ENCODE measurements at regions not wholly inside any gene's neighbourhood (a gene's known extent, or its start where the extent isn't known, plus 50 kb on each side); places are given as distances from the start of the nearest gene placed in this dataset.
"Not testable (repeated sequence)": the region's sequence is repeated elsewhere in the genome, so short reads cannot be mapped to it uniquely, and the experiment has no call there.

DNA sequence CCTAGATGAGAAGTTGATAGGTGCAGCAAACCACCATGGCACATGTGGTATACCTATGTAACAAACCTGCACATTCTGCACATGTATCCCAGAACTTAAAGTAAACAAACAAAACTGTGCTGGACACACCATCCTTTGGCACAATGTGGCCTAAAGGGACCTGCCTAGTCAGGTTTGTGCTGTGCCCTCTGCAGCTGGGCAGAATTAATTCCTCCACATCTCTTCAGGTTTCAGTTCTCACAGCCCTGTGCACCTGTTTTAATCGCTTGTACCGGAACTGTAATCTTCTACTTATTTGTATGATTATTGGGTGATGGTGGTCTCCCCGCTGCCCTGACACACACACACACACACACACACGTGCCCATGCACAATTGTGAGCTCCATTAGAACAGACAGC is 252.7 kb downstream of the ACTR3B start:
- no peak for DNase-seq

GRCh38 chr7:153017223-153017622 is 257.7 kb downstream of the ACTR3B start:
- DNase-seq, result no peak

DNA sequence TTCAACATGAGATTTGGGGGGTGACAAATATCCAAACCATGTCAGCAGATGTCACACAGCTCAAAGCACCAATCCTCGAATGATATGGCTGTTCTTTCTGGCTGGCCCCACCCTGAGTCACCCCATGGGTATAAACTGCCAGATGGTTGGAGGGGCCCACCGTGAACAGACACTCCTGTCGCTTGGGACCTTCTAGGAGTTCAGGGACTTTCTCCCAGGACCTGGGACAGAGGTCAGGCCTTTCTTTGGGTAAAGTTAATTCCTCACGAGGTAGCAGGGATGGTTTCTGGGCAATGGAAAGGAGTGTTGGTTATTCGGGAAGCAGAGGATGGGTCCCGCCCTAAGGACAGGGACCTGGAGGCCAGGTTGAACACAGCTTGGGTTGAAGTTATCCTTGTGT is 262.0 kb downstream of the ACTR3B start:
- no peak for DNase-seq

GRCh38 chr7:153022475-153023193 is 263.1 kb downstream of the ACTR3B start:
- no peak for DNase-seq

DNA sequence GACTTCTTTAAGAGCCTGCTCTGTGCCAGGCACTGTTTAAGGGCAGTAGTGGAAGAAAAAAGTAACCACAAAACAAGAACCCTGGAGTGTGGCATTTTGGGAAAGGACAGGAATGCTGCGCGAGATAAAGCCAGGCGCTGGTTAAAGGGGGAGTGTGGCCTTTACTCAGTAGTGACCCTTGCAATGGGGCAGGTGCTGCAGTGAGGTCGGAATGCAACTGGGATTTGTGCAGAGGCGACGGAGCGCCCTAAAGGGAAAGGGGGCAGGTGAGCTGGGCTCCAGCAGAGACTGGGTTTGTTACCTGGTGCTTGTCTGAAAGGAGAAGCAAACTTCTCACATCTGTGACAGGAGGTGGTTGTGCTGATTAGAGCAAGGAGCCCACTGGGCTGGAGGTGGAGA is 263.6 kb downstream of the ACTR3B start:
- no peak for DNase-seq

GRCh38 chr7:153027210-153027609 is 267.7 kb downstream of the ACTR3B start:
- no peak for DNase-seq

DNA sequence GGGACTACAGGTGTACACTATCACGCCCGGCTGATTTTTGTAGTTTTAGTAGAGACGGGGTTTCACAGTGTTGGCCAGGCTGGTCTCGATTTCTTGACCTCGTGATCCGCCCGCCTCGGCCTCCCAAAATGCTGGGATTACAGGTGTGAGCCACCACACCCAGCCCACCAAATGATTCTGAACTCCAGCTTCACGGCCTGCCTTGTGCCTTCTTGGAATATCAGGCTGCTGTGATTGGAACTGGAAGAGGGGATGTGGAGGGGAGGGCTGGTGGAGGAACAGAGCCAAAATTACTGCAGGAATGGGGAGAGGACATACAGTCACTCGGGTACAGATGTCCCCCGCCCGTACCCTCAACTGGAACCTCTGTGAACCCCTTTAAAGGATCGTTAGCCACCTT is 268.4 kb downstream of the ACTR3B start:
- DNase-seq, result no peak

GRCh38 chr7:153030976-153031375 is 271.4 kb downstream of the ACTR3B start:
- DNase-seq, result no peak

- DNase-seq, result no peak
Measured at GRCh38 chr7:153034791-153035190, 275.2 kb downstream of the ACTR3B start.

DNA sequence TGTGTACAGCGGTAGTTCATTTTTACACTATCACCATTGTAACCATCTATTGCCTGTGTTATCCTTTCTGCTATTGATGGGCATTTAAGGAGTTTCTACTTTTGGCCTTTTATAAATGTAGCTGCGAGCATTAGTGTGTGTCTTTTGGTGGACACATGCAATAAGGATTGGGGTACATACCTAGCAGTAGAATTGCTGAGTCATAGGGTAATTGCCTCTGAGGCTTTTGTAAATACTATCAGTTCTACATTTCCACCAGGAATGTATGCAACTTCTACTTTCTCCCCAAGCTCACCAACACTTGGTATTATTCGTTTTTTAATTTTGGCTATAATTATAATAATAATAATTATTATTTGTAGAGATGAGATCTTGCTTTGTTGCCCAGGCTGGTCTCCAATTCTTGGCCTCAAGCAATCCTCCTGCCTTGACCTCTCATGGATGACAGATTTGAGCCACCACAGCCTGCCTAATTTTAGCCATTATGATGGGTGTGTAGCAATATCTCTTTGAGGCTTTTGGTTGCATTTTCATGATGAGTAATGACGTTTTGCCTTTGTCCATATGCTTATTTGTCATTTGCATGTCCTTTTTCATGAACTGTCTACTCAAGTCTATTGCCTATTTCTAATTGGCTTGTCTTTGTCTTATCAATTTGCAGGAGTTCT is 277.0 kb downstream of the ACTR3B start:
- no peak for DNase-seq

DNA sequence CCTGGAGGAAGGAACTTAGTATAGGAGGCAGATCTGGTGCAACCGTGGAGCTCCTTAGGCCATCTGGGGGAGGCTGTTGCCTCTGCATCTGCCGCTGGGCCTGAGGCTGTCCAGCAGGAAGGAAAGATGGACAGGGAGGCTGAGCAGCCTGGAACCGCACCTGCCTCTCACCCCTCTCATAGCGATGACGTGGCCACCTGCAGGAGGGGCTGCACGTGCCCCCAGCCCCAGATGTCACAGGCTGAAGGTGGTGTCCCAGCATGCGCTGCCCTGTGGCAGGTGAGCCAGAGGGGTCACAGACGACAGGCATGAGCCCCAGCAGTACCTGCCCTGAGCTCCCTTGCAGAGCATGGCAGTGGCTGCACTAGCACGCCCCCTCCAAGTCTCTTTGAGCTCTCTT is 283.9 kb downstream of the ACTR3B start:
- DNase-seq, result no peak

DNA sequence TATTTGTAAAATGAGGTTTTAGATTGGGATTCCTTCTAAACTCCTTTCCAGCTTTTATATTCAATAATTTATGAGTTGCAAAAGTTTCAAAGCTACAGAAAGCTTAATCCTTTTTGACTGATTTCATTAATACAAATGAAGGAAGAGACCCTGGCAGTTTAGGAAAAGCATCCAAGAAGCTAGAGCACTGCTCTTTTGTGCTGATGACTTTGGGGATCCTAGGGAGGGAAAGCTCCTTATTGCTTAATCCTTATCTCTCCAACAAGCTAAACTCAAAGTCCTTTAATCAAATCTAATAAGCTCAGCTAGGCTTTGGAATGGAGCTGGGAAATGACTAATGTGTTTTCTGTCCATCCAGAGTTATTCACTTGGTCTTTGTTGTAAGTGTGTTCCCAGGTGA is 285.4 kb downstream of the ACTR3B start:
- DNase-seq, result no peak

DNA sequence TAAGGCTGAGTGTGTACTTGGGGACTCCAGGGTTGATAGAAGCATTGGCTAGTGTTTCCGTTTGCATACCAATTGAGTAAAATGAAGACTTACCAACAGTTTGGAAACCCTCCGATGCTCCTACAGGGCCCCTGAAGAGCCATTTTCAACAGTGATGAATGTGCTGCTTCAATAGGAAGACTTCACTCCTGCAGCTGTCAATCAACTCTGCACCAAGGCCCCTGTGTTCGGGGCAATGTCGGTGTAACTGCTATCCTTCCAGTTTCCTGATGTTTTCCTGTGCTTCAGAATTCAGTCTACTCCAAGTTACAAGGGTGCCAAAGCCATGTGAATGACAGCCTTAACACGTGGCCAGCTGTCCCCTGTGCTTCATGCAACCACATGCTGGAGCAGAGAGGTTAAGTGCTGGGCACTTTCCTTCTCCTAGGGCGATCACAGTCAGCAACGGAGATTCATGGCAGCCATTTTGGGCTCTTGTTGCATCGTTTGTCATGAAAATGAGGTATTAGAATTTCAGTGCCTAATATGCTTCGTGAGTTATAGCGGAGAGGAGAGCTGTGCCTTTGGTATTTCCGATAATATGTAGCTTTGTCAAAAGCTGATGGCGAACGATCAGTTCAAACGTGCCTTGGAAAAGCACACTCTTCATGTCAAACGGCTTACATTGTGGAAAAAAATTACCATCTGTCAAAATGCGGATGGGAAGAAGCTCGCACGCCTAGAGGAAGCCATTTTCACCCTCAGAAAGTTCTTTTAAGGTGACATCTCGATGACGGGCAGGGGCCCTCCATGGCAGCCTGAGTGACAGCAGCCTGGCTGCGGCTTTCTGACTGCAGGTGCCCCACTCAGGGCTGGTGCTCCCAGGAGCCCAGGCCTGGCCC is 287.8 kb downstream of the ACTR3B start:
- DNase-seq, result no peak

- DNase-seq, result no peak
Measured at GRCh38 chr7:153052206-153052605, 292.7 kb downstream of the ACTR3B start.

GRCh38 chr7:153061910-153062528 is 302.5 kb downstream of the ACTR3B start:
- no peak for DNase-seq

DNA sequence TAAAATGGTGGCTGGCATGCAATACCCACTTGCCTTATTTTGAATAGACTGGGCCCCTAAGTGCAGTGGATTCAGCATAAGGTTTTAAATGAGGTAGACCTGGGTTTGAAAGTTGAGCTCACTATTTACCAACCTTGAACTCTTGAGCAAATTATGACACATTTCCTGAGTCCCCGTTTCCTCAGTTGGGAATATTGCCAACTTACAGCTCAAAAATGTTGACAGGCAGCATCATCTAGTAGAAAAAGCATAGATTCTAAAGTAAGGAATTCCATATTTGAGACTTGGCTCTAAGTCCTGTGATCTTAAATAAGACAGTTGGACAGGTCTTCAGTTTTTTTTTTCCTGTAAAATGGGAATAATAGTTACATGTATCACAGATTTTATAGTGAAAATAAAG is 305.5 kb downstream of the ACTR3B start:
- DNase-seq, result no peak

DNA sequence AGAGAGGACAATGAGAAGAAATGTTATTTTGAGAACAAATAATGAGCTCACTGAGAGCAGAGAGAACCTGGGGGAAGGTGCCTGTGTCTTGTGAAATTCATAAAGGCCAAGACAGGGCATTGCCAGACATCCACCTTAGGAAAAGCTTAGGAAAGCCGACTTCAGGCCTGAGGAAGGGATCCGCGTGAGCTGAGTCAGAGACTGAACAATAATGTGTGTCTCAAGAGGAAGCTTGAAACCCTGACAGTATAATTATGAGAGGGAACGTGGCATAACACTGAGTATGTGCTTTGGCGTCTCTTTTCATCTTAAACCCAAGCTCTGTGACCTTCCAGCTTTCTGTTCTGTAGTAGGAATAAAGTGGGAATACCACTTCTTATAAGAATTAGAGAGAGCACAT is 307.2 kb downstream of the ACTR3B start:
- DNase-seq, result no peak

GRCh38 chr7:153070141-153070540 is 310.6 kb downstream of the ACTR3B start:
- no peak for DNase-seq

DNA sequence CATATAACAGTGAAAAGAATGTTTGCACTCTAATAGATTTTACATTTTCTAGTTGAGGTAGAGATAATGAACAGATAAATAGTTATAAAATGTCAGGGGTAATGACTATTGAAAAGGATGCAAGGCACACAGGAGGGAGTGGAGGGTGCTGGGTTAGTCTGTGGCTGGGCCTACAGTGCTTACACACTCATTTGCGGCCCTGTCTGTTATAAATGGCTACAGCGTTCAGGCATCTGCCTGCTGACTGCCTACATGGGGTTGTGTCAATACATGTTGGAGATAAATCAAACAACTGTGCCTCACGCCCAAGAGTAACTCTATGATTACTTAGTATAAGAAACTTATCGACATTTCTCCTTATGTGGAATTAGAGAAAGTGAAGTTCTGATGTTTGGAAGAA is 313.3 kb downstream of the ACTR3B start:
- DNase-seq, result no peak

DNA sequence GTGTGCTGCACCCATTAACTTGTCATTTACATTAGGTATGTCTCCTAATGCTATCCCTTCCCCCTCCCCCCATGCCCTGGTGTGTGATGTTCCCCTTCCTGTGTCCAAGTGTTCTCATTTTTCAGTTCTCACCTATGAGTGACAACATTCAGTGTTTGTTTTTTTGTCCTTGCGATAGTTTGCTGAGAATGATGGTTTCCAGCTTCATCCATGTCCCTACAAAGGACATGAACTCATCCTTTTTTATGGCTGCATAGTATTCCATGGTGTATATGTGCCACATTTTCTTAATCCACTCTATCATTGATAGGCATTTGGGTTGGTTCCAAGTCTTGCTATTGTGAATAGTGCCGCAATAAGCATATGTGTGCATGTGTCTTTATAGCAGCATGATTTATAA is 316.7 kb downstream of the ACTR3B start:
- DNase-seq, result not testable (repeated sequence)

- DNase-seq, result no peak
Measured at GRCh38 chr7:153081496-153081895, 321.9 kb downstream of the ACTR3B start.

GRCh38 chr7:153084278-153084677 is 324.7 kb downstream of the ACTR3B start:
- DNase-seq, result no peak

DNA sequence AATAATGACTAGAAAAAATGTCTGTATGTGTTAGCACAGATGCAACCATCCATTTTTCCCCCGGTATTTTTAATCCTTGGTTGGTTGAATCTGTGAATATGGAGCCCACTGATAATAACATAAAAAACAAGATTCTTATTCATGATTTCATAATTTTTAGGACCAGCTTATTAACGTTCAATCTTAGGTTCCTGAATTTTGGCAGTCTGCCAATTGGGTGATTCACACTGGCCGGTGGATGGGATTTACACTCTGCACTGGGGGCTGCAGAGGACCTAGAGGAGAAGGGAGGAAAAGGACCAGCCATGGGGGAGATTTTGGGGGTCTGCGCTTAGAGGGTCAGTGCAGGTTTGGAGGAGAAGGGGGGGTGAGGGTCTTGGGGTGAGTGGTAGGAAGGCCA is 327.9 kb downstream of the ACTR3B start:
- DNase-seq, result no peak

All from inflammatory macrophage treated with lipopolysaccharide for 4 hours (primary cell).